Psoas muscle (tissue), 7 donors: ENCODE measurements at regions not wholly inside any gene's neighbourhood (a gene's known extent, or its start where the extent isn't known, plus 50 kb on each side); places are given as distances from the start of the nearest gene placed in this dataset.

Experiments used
- ATAC-seq, 4 donors: fragments of 200-7000 bp; cut with Tn5 transposase; one replicate each; pipeline ENCODE4 v1.9.1; 2020; ENCODE audit warnings: moderate library complexity in 3 of 4, mild to moderate bottlenecking in 2 of 4
- DNase-seq, 2 donors: peaks; one replicate each; pipeline ENCODE4 v3.0.0-alpha.2; 2020
- H3K27ac ChIP-seq: fragments of 200-600 bp; one replicate; pipeline ENCODE4 v1.8.0; 2022
- H3K27me3 ChIP-seq, 3 donors: fragments of 200-600 bp in 1 of 3; one replicate each; pipeline versions ENCODE4 v1.6.1 to v1.8.0; 2013 to 2022; ENCODE audit warnings: low read length in 2 of 3, mild to moderate bottlenecking in 2 of 3, moderate library complexity in 1 of 3; ENCODE audit not compliant: insufficient read depth in 3 of 3
- H3K36me3 ChIP-seq, 2 donors: fragments of 200-600 bp in 1 of 2; one replicate each; pipeline versions ENCODE4 v1.6.1 to v1.8.0; 2013 to 2022; ENCODE audit warnings: low read depth in 1 of 2, mild to moderate bottlenecking in 1 of 2, moderate library complexity in 1 of 2; ENCODE audit not compliant: insufficient read depth in 1 of 2
- H3K4me1 ChIP-seq: fragments of 200-600 bp; one replicate; pipeline ENCODE4 v1.8.0; 2022
- H3K4me3 ChIP-seq: fragments of 200-600 bp; one replicate; pipeline ENCODE4 v1.8.0; 2022; ENCODE audit warnings: mild to moderate bottlenecking
- H3K9me3 ChIP-seq: fragments of 200-600 bp; one replicate; pipeline ENCODE4 v1.8.0; 2022
- WGBS, 3 donors: extraction: QIAGEN DNeasy Blood & Tissue Kit; methylation state at CpG; one replicate each; pipeline versions ENCODE4 v1.1.6 to v1.1.7; 2013; 5-methylcytosine and 5-hydroxymethylcytosine counted together
- intact Hi-C, 2 donors: fragments of 100-400 bp; cut with DNase I; formaldehyde crosslinking; loops; one replicate each; pipeline versions ENCODE4 v1.11.0 to v1.14.2; 2022
- TF ChIP-seq, protein P1 (sequence below): fragments of 200-600 bp; IDR thresholded peaks from one replicate; pipeline ENCODE4 v1.8.0; 2022; ENCODE audit warnings: antibody characterized with exemption
- donor health status: healthy with polysubstance abuse.
- donor health status: DM: no; HTN: no; CAD: no; lungs with moderate emphysema.
- donor health status: Bipolar disorder and iron deficiency.
- donor health status: healthy.
- donor health status: DM: yes; HTN: yes; CAD: no.
- donor health status: DM: no; HTN: no; CAD: no.
- donor health status: DM: yes; HTN: yes; CAD: no.

DNA sequence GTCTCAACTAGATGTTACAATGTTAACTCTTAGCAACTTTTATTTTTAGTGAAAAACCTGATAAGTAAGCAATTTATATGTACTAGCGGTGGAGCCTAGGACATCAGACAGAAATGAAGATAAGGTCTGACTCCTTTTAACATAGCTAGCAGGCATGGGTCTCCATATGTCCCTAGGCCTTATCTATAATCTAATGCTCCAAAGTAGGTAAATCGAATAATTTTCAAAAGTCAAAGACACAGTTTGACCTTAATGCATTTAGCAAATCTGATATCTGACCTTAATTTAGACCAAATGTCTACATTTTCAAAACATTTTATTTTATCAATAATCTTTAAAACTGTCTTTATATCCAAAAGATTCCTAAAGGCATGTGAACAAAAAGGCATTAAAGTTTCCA lies 305.0 kb upstream of the CCNH start:
- TF ChIP-seq, protein P1, sequence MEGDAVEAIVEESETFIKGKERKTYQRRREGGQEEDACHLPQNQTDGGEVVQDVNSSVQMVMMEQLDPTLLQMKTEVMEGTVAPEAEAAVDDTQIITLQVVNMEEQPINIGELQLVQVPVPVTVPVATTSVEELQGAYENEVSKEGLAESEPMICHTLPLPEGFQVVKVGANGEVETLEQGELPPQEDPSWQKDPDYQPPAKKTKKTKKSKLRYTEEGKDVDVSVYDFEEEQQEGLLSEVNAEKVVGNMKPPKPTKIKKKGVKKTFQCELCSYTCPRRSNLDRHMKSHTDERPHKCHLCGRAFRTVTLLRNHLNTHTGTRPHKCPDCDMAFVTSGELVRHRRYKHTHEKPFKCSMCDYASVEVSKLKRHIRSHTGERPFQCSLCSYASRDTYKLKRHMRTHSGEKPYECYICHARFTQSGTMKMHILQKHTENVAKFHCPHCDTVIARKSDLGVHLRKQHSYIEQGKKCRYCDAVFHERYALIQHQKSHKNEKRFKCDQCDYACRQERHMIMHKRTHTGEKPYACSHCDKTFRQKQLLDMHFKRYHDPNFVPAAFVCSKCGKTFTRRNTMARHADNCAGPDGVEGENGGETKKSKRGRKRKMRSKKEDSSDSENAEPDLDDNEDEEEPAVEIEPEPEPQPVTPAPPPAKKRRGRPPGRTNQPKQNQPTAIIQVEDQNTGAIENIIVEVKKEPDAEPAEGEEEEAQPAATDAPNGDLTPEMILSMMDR = no peak
- ATAC-seq (no peak), DNase-seq (no peak)
- no peak overlapping the region for H3K27ac ChIP-seq
- H3K9me3 ChIP-seq = no peaks in the 10 kb centered on the region
- H3K4me1 ChIP-seq = no peaks in the 10 kb centered on the region
- WGBS, 3 donors = 87 to 92% (median 91%) methylated on average over 2 of the region's 2 CpGs
- H3K27me3 ChIP-seq = peaks cover 0 to 2% (median 0%) of the 10 kb centered on the region in 3 donors
- intact Hi-C loops = no loop called here
- no peak overlapping the region for H3K4me3 ChIP-seq
- H3K36me3 ChIP-seq = no peaks in the 10 kb centered on the region

DNA sequence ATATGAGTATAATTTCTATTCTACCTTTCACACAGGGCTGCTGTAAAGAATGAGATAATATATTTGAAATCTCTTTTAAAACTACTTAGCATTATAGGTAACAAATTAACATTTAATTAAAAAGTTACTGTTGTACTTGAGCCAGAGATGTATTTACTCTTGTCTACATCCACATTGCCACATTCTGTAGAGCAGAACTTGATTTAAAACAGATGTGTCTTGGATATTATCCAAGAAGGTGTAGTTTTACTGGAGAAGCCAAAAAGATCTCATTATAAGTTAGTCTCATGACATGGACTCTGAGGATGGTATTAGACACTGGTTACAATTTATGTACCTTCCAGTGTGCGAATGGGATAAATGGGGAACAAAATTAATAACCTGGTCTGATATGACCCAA lies 293.1 kb upstream of the CCNH start:
- ATAC-seq = no peak
- Histone ChIP-seq H3K27ac (no peak overlapping the region), H3K9me3 (no peaks in the 10 kb centered on the region), H3K4me1 (no peaks in the 10 kb centered on the region), H3K36me3 (no peaks in the 10 kb centered on the region), H3K27me3 (no peaks in the 10 kb centered on the region), H3K4me3 (no peak overlapping the region)
- intact Hi-C loops = no loop called here
- TF ChIP-seq, protein P1 = no peak
- WGBS, 3 donors = 70 to 76% (median 70%) methylated on average over 1 of the region's 1 CpG
- no peak for DNase-seq

- Histone ChIP-seq H3K9me3 (peaks cover 14% of the 10 kb centered on the region), H3K4me3 (no peak overlapping the region), H3K36me3 (no peaks in the 10 kb centered on the region), H3K4me1 (no peaks in the 10 kb centered on the region), H3K27me3 (no peaks in the 10 kb centered on the region), H3K27ac (no peak overlapping the region)
- WGBS, 3 donors = 70 to 74% (median 71%) methylated on average over 1 of the region's 1 CpG
- DNase-seq (no peak), ATAC-seq (no peak)
- TF ChIP-seq, protein P1 = no peak
- intact Hi-C loops = no loop called here
Measured at GRCh38 chr5:87686975-87687374, 274.2 kb upstream of the CCNH start.

- DNase-seq (no peak), ATAC-seq (no peak)
- TF ChIP-seq, protein P1 = no peak
- H3K27ac ChIP-seq = no peak overlapping the region
- H3K4me3 ChIP-seq = no peak overlapping the region
- intact Hi-C loops = no loop called here
- no peaks in the 10 kb centered on the region for H3K27me3 ChIP-seq
- no peaks in the 10 kb centered on the region for H3K4me1 ChIP-seq
- no peaks in the 10 kb centered on the region for H3K36me3 ChIP-seq
- H3K9me3 ChIP-seq = peaks cover 14% of the 10 kb centered on the region
Measured at GRCh38 chr5:87686018-87686417, 273.3 kb upstream of the CCNH start.

- no peak for ATAC-seq
- H3K9me3 ChIP-seq = no peaks in the 10 kb centered on the region
- no peaks in the 10 kb centered on the region for H3K36me3 ChIP-seq
- no peaks in the 10 kb centered on the region for H3K4me1 ChIP-seq
- no peak for DNase-seq
- H3K4me3 ChIP-seq = no peak overlapping the region
- intact Hi-C loops = no loop called here
- no peaks in the 10 kb centered on the region for H3K27me3 ChIP-seq
- 79 to 84% (median 82%) methylated on average over 2 of the region's 2 CpGs for WGBS, 3 donors
- H3K27ac ChIP-seq = no peak overlapping the region
- TF ChIP-seq, protein P1 = no peak
Measured at GRCh38 chr5:87674235-87674634, 261.5 kb upstream of the CCNH start.
